Neural progenitor cell (in vitro differentiated cells): ENCODE measurements at regions not wholly inside any gene's neighbourhood (a gene's known extent, or its start where the extent isn't known, plus 50 kb on each side); places are given as distances from the start of the nearest gene placed in this dataset.

Experiments
- EZH2 ChIP-seq: fragments of 200-600 bp; sonication (generic); IDR thresholded peaks from 2 replicates; pipeline ENCODE4 v1.6.1; 2017; ENCODE audit warnings: antibody characterized with exemption, mild to moderate bottlenecking, moderate library complexity
- TF ChIP-seq, protein P1 (sequence below): fragments of 200-600 bp; sonication (generic); IDR thresholded peaks from 2 replicates; pipeline ENCODE4 v1.5.1; 2017; ENCODE audit warnings: antibody characterized with exemption, mild to moderate bottlenecking

DNA sequence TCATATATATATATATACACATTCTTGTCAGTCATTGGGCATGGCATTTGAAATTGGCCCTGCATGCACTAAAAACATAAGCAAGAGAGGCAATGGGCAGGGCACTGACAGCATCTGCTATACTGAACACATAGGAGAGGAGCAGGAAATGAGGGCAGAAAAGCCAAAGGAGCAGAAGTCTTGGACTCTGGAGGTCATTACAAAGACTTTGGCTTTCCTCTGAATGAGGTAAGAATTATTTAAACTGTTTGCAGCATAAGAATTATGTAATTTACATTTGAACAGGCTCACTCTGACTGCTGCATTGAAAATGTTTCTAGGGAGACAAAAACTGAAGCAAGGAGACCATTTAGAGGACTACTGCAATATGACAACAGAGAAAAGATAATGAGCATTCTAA is 396.5 kb downstream of the PRDM5 start:
- no peak for TF ChIP-seq EZH2
- TF ChIP-seq, protein P1, sequence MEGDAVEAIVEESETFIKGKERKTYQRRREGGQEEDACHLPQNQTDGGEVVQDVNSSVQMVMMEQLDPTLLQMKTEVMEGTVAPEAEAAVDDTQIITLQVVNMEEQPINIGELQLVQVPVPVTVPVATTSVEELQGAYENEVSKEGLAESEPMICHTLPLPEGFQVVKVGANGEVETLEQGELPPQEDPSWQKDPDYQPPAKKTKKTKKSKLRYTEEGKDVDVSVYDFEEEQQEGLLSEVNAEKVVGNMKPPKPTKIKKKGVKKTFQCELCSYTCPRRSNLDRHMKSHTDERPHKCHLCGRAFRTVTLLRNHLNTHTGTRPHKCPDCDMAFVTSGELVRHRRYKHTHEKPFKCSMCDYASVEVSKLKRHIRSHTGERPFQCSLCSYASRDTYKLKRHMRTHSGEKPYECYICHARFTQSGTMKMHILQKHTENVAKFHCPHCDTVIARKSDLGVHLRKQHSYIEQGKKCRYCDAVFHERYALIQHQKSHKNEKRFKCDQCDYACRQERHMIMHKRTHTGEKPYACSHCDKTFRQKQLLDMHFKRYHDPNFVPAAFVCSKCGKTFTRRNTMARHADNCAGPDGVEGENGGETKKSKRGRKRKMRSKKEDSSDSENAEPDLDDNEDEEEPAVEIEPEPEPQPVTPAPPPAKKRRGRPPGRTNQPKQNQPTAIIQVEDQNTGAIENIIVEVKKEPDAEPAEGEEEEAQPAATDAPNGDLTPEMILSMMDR: no peak
